Neuronal stem cell (in vitro differentiated cells): ENCODE measurements at regions not wholly inside any gene's neighbourhood (a gene's known extent, or its start where the extent isn't known, plus 50 kb on each side); places are given as distances from the start of the nearest gene placed in this dataset.

Experiments
- DNase-seq: peaks from one replicate; pipeline ENCODE4 v3.0.0-alpha.2; 2013; ENCODE audit warnings: low spot score
- H2AFZ ChIP-seq: one replicate; pipeline ENCODE4 v1.6.1; 2013; ENCODE audit warnings: mild to moderate bottlenecking, low read length, inconsistent platforms
- H2AK5ac ChIP-seq: 2 replicates; pipeline ENCODE4 v1.6.1; 2013; ENCODE audit warnings: low read depth, mild to moderate bottlenecking, inconsistent platforms, low read length, moderate library complexity, mixed read lengths
- H2BK120ac ChIP-seq: 2 replicates; pipeline ENCODE4 v1.6.1; 2013; ENCODE audit warnings: low read depth, mild to moderate bottlenecking, inconsistent platforms, low read length, moderate library complexity, mixed read lengths
- H2BK12ac ChIP-seq: one replicate; pipeline ENCODE4 v1.6.1; 2013; ENCODE audit warnings: low read length, inconsistent platforms
- H2BK15ac ChIP-seq: 2 replicates; pipeline ENCODE4 v1.6.1; 2013; ENCODE audit warnings: mild to moderate bottlenecking, low read length, inconsistent platforms, mixed read lengths
- H2BK5ac ChIP-seq: one replicate; pipeline ENCODE4 v1.6.1; 2013; ENCODE audit warnings: inconsistent platforms, mild to moderate bottlenecking, low read length, moderate library complexity
- H3K14ac ChIP-seq: one replicate; pipeline ENCODE4 v1.6.1; 2013; ENCODE audit warnings: low read length, inconsistent platforms
- H3K18ac ChIP-seq: 2 replicates; pipeline ENCODE4 v1.6.1; 2013; ENCODE audit warnings: low read length, inconsistent platforms
- H3K23ac ChIP-seq: 2 replicates; pipeline ENCODE4 v1.6.1; 2013; ENCODE audit warnings: low read depth, mild to moderate bottlenecking, mixed read lengths, low read length, inconsistent platforms; ENCODE audit not compliant: poor library complexity
- H3K27ac ChIP-seq: replicated peaks from 3 replicates; pipeline ENCODE4 v1.5.1; 2013; ENCODE audit warnings: low read length, inconsistent platforms
- H3K27me3 ChIP-seq, 3 experiments: 2 replicates each; pipeline ENCODE4 v1.6.1; 2013; ENCODE audit warnings: low read length in 3 of 3, mild to moderate bottlenecking in 2 of 3, inconsistent platforms in 1 of 3, low read depth in 1 of 3, mixed read lengths in 1 of 3, moderate library complexity in 1 of 3; ENCODE audit not compliant: control insufficient read depth in 3 of 3, insufficient read depth in 3 of 3
- H3K36me3 ChIP-seq, 2 donors: replicated peaks in 1 of 2; 2 replicates each; pipeline ENCODE4 v1.6.1; 2013; ENCODE audit warnings: low read length in 2 of 2; ENCODE audit not compliant: control insufficient read depth in 2 of 2, insufficient read depth in 2 of 2
- H3K4ac ChIP-seq: 2 replicates; pipeline ENCODE4 v1.6.1; 2013; ENCODE audit warnings: inconsistent platforms, mild to moderate bottlenecking, low read length, moderate library complexity
- H3K4me1 ChIP-seq, 2 donors: 1 replicate in 1 of 2; 2 replicates in 1 of 2; pipeline ENCODE4 v1.6.1; 2013; ENCODE audit warnings: low read length in 2 of 2, low read depth in 1 of 2; ENCODE audit not compliant: control insufficient read depth in 2 of 2, insufficient read depth in 1 of 2
- H3K4me2 ChIP-seq: one replicate; pipeline ENCODE4 v1.6.1; 2013; ENCODE audit warnings: mild to moderate bottlenecking, low read length, inconsistent platforms; ENCODE audit not compliant: insufficient read depth, poor library complexity, severe bottlenecking
- H3K4me3 ChIP-seq, 2 donors: 2 replicates each; pipeline ENCODE4 v1.5.1; 2013; ENCODE audit warnings: low read length in 2 of 2, mild to moderate bottlenecking in 2 of 2, inconsistent platforms in 1 of 2, moderate library complexity in 1 of 2
- H3K79me1 ChIP-seq: one replicate; pipeline ENCODE4 v1.6.1; 2013; ENCODE audit warnings: low read depth, mild to moderate bottlenecking, inconsistent platforms, low read length, moderate library complexity
- H3K9ac ChIP-seq: one replicate; pipeline ENCODE4 v1.6.1; 2013; ENCODE audit warnings: mild to moderate bottlenecking, low read depth, low read length, inconsistent platforms; ENCODE audit not compliant: poor library complexity
- H3K9me3 ChIP-seq, 2 donors: replicated peaks in 1 of 2; 2 replicates each; pipeline versions ENCODE3 to v1.6.1; 2013; ENCODE audit warnings: low read length in 2 of 2, mild to moderate bottlenecking in 2 of 2, inconsistent platforms in 1 of 2, low read depth in 1 of 2, mixed read lengths in 1 of 2, moderate library complexity in 1 of 2; ENCODE audit not compliant: control insufficient read depth in 2 of 2, insufficient read depth in 1 of 2
- H4K8ac ChIP-seq: one replicate; pipeline ENCODE4 v1.6.1; 2013; ENCODE audit warnings: low read depth, mild to moderate bottlenecking, inconsistent platforms, low read length, moderate library complexity
- H4K91ac ChIP-seq: one replicate; pipeline ENCODE4 v1.6.1; 2013; ENCODE audit warnings: low read length, low read depth, mild to moderate bottlenecking, inconsistent platforms; ENCODE audit not compliant: poor library complexity
- WGBS, 2 donors: extraction: QIAGEN DNeasy Blood & Tissue Kit; methylation state at CpG; one replicate each; pipeline ENCODE4 v1.1.7; 2013; ENCODE audit warnings: missing lambda C conversion rate in 2 of 2, mixed read lengths in 1 of 2; ENCODE audit not compliant: insufficient read length in 2 of 2, insufficient replicate concordance in 1 of 2; ENCODE audit errors: extremely low coverage in 2 of 2; 5-methylcytosine and 5-hydroxymethylcytosine counted together

GRCh38 chr5:29037716-29038115, 1999.3 kb upstream of the CDH9 start:
- H3K23ac ChIP-seq: no peak overlapping the region
- no peak overlapping the region for H3K4me2 ChIP-seq
- no peaks in the 10 kb centered on the region for H3K79me1 ChIP-seq
- H2BK5ac ChIP-seq: no peak overlapping the region
- no peak overlapping the region for H3K4me3 ChIP-seq
- H3K27ac ChIP-seq: no peak overlapping the region
- H3K4ac ChIP-seq: no peak overlapping the region
- H2AFZ ChIP-seq: no peak overlapping the region
- no peak overlapping the region for H2BK12ac ChIP-seq
- no peak overlapping the region for H3K14ac ChIP-seq
- H4K91ac ChIP-seq: no peak overlapping the region
- no peak overlapping the region for H4K8ac ChIP-seq
- no peak for DNase-seq
- no peak overlapping the region for H2BK120ac ChIP-seq
- H3K9me3 ChIP-seq: no peaks in the 10 kb centered on the region
- no peak overlapping the region for H2BK15ac ChIP-seq
- H3K4me1 ChIP-seq: no peaks in the 10 kb centered on the region
- no CpG with 5 or more reads among the region's 3 CpGs for WGBS, 2 donors
- no peaks in the 10 kb centered on the region for H3K36me3 ChIP-seq
- no peak overlapping the region for H2AK5ac ChIP-seq
- no peak overlapping the region for H3K9ac ChIP-seq
- H3K27me3 ChIP-seq: no peaks in the 10 kb centered on the region
- no peak overlapping the region for H3K18ac ChIP-seq

- Histone ChIP-seq H2BK5ac (no peak overlapping the region), H3K18ac (no peak overlapping the region), H3K9me3 (no peaks in the 10 kb centered on the region), H3K4me1 (no peaks in the 10 kb centered on the region), H3K4ac (no peak overlapping the region), H3K4me2 (no peak overlapping the region), H3K4me3 (no peak overlapping the region), H2BK120ac (no peak overlapping the region), H2BK15ac (no peak overlapping the region), H3K9ac (no peak overlapping the region), H4K91ac (no peak overlapping the region), H3K79me1 (no peaks in the 10 kb centered on the region), H3K23ac (no peak overlapping the region), H4K8ac (no peak overlapping the region), H3K14ac (no peak overlapping the region), H2AK5ac (no peak overlapping the region), H2BK12ac (no peak overlapping the region), H3K27ac (no peak overlapping the region), H2AFZ (no peak overlapping the region), H3K27me3 (no peaks in the 10 kb centered on the region), H3K36me3 (no peaks in the 10 kb centered on the region)
- no peak for DNase-seq
- WGBS, 2 donors: no CpG with 5 or more reads among the region's 4 CpGs
These were observed 1985.7 kb upstream of the CDH9 start for GRCh38 chr5:29024052-29024451.

GRCh38 chr5:29023541-29023940, 1985.2 kb upstream of the CDH9 start:
- H3K9me3 ChIP-seq: no peaks in the 10 kb centered on the region
- no peak overlapping the region for H3K27ac ChIP-seq
- H3K79me1 ChIP-seq: no peaks in the 10 kb centered on the region
- H2BK15ac ChIP-seq: no peak overlapping the region
- H2BK12ac ChIP-seq: no peak overlapping the region
- no peaks in the 10 kb centered on the region for H3K27me3 ChIP-seq
- no peak overlapping the region for H3K18ac ChIP-seq
- no peaks in the 10 kb centered on the region for H3K4me1 ChIP-seq
- H3K9ac ChIP-seq: no peak overlapping the region
- H2AFZ ChIP-seq: no peak overlapping the region
- H2BK5ac ChIP-seq: no peak overlapping the region
- no peak overlapping the region for H4K91ac ChIP-seq
- no peak overlapping the region for H3K4me3 ChIP-seq
- no peak overlapping the region for H3K14ac ChIP-seq
- no peak overlapping the region for H3K4ac ChIP-seq
- no peak overlapping the region for H3K23ac ChIP-seq
- H2BK120ac ChIP-seq: no peak overlapping the region
- H4K8ac ChIP-seq: no peak overlapping the region
- H3K4me2 ChIP-seq: no peak overlapping the region
- DNase-seq: no peak
- no peaks in the 10 kb centered on the region for H3K36me3 ChIP-seq
- H2AK5ac ChIP-seq: no peak overlapping the region
- no CpG with 5 or more reads among the region's 2 CpGs for WGBS, 2 donors

- Histone ChIP-seq H2BK120ac (no peak overlapping the region), H3K4ac (no peak overlapping the region), H2BK15ac (no peak overlapping the region), H3K4me3 (no peak overlapping the region), H3K27ac (no peak overlapping the region), H3K79me1 (no peaks in the 10 kb centered on the region), H2AFZ (no peak overlapping the region), H3K4me2 (no peak overlapping the region), H3K9ac (no peak overlapping the region), H2BK5ac (no peak overlapping the region), H3K14ac (no peak overlapping the region), H3K23ac (no peak overlapping the region), H3K27me3 (no peaks in the 10 kb centered on the region), H3K4me1 (no peaks in the 10 kb centered on the region), H2BK12ac (no peak overlapping the region), H4K8ac (no peak overlapping the region), H3K36me3 (no peaks in the 10 kb centered on the region), H2AK5ac (no peak overlapping the region), H4K91ac (no peak overlapping the region), H3K9me3 (no peaks in the 10 kb centered on the region), H3K18ac (no peak overlapping the region)
- WGBS, 2 donors: no CpG with 5 or more reads among the region's 3 CpGs
- DNase-seq: no peak
These were observed 1979.1 kb upstream of the CDH9 start for GRCh38 chr5:29017501-29017900.
